K562 (cell line): ENCODE measurements at regions not wholly inside any gene's neighbourhood (a gene's known extent, or its start where the extent isn't known, plus 50 kb on each side); places are given as distances from the start of the nearest gene placed in this dataset.

Source experiments
- TF ChIP-seq, protein P1 (sequence below): fragments of 250-450 bp; sonication (Bioruptor Pico); IDR thresholded peaks from 2 replicates; pipeline ENCODE4 v1.5.0; 2021
- TF ChIP-seq, protein P2 (sequence below), 2 experiments: fragments of 250-450 bp in 1 of 2; fragments of 450-650 bp in 1 of 2; sonication (Bioruptor Pico) in 1 of 2; IDR thresholded peaks; 2 replicates each; pipeline versions ENCODE4 v1.6.1 to v1.8.0; 2016 to 2021; ENCODE audit warnings: mild to moderate bottlenecking in 2 of 2, moderate library complexity in 2 of 2, missing compliant biosample characterization in 1 of 2, missing genetic modification characterization in 1 of 2
- TF ChIP-seq, protein P3 (sequence below), 2 experiments: fragments of 450-650 bp; IDR thresholded peaks; 2 replicates each; pipeline ENCODE4 v1.6.1; 2016; ENCODE audit warnings: mild to moderate bottlenecking in 2 of 2, borderline replicate concordance in 1 of 2, low read depth in 1 of 2, moderate library complexity in 1 of 2

DNA sequence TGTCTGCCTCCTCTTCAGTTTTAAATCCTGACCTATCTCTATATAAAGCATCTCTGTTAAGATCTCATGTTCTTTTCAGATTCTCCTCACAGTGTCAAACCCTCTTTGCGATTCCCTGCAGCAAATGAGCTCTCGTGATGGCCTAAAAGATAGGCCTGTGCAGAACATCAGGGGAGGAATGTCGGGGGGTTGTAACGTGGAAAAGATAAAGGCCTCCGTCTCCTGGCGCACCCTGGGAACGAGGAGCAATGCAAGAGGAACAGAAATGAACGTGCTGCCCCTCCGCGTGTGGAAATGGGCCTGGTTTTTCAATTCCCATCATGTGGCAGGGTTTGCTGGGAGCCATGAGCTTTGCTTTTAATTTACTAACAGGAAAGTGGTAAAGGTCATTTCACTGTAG is 285.0 kb upstream of the TPM1 start (continued):
- TF ChIP-seq, protein P1, sequence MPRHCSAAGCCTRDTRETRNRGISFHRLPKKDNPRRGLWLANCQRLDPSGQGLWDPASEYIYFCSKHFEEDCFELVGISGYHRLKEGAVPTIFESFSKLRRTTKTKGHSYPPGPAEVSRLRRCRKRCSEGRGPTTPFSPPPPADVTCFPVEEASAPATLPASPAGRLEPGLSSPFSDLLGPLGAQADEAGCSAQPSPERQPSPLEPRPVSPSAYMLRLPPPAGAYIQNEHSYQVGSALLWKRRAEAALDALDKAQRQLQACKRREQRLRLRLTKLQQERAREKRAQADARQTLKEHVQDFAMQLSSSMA (CRISPR knock-in tag), result no peak
- TF ChIP-seq, protein P2, sequence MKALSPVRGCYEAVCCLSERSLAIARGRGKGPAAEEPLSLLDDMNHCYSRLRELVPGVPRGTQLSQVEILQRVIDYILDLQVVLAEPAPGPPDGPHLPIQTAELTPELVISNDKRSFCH (CRISPR knock-in tag; IDR thresholded peaks at IDR 0.05), result no peak
- TF ChIP-seq, protein P2 (tag; IDR thresholded peaks at IDR 0.05), result no peak
- TF ChIP-seq, protein P3, sequence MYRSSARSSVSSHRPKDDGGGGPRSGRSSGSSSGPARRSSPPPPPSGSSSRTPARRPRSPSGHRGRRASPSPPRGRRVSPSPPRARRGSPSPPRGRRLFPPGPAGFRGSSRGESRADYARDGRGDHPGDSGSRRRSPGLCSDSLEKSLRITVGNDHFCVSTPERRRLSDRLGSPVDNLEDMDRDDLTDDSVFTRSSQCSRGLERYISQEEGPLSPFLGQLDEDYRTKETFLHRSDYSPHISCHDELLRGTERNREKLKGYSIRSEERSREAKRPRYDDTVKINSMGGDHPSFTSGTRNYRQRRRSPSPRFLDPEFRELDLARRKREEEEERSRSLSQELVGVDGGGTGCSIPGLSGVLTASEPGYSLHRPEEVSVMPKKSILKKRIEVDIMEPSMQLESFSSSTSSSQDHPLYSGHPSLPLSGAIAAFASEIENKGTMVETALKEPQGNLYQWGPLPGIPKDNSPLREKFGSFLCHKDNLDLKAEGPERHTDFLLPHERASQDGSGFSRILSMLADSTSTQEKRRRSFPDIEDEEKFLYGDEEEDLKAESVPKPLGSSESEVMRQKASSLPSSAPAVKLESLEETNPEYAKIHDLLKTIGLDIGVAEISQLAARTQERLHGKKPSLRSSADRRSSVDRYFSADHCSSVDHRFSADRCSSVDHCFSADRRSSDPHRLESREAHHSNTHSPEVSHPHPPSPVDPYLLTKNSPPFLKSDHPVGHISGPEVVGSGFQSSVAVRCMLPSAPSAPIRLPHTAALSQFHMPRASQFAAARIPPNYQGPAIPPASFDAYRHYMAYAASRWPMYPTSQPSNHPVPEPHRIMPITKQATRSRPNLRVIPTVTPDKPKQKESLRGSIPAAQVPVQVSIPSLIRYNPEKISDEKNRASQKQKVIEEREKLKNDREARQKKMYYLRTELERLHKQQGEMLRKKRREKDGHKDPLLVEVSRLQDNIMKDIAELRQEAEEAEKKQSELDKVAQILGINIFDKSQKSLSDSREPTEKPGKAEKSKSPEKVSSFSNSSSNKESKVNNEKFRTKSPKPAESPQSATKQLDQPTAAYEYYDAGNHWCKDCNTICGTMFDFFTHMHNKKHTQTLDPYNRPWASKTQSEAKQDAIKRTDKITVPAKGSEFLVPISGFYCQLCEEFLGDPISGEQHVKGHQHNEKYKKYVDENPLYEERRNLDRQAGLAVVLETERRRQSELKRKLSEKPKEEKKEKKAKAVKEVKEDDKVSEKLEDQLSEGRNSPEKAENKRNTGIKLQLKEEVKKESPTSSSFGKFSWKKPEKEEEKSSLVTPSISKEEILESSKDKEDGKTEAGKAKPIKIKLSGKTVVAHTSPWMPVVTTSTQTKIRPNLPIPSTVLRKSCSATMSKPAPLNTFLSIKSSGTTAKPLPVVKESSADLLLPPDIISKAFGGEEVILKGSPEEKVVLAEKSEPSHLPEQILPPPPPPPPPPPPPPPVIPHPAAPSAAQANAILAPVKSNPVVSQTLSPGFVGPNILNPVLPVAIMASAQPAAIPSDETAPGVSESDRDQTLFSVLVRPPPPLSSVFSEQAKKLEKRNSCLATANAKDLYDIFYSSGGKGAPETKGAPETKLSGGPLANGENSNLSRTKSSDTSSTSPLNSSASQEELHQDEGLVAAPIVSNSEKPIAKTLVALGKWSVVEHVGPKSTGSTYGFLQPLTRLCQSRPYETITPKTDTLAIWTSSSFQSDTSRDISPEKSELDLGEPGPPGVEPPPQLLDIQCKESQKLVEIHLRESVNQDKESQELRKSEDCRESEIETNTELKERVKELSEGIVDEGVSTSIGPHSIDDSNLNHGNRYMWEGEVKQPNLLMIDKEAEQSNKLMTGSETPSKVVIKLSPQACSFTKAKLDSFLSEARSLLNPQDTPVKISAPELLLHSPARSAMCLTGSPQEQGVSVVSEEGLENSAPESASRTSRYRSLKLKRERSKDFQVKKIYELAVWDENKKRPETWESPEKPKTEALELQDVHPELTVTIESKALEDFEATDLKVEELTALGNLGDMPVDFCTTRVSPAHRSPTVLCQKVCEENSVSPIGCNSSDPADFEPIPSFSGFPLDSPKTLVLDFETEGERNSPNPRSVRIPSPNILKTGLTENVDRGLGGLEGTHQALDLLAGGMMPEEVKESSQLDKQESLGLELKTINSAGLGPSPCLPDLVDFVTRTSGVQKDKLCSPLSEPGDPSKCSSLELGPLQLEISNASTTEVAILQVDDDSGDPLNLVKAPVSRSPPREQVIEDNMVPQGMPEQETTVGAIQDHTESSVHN (IDR thresholded peaks at IDR 0.05; ENCODE audit: borderline replicate concordance in 1 of 2, low read depth in 1 of 2), result no peak
